ENCODE measurements at regions not wholly inside any gene's neighbourhood (a gene's known extent, or its start where the extent isn't known, plus 50 kb on each side); places are given as distances from the start of the nearest gene placed in this dataset.

GRCh38 chr15:95680728-95681127 lies 649.8 kb upstream of the NR2F2 start:
- TF ChIP-seq CTCF (IDR thresholded peaks at IDR 0.05) (no peak), POLR2A (IDR thresholded peaks at IDR 0.05) (no peak)

All from uterus (tissue), 2 donors.